IPS DF 19.7 (cell line): ENCODE measurements at regions not wholly inside any gene's neighbourhood (a gene's known extent, or its start where the extent isn't known, plus 50 kb on each side); places are given as distances from the start of the nearest gene placed in this dataset.

Experiments used
- DNase-seq: peaks from one replicate; pipeline ENCODE4 v3.0.0-alpha.2; 2013; ENCODE audit warnings: low read depth, low spot score

- no peak for DNase-seq
These were observed 61.8 kb upstream of the PLEKHG1 start for GRCh38 chr6:150537893-150538292.

GRCh38 chr6:150539111-150539510 is 60.6 kb upstream of the PLEKHG1 start:
- no peak for DNase-seq

GRCh38 chr6:150539568-150539967 is 60.1 kb upstream of the PLEKHG1 start:
- DNase-seq = no peak

GRCh38 chr6:150541576-150541975 is 58.1 kb upstream of the PLEKHG1 start:
- DNase-seq = no peak

- no peak for DNase-seq
These were observed 56.5 kb upstream of the PLEKHG1 start for GRCh38 chr6:150543178-150543577.

GRCh38 chr6:150544793-150545192 is 54.9 kb upstream of the PLEKHG1 start:
- no peak for DNase-seq

- no peak for DNase-seq
These were observed 53.2 kb upstream of the PLEKHG1 start for GRCh38 chr6:150546457-150546856.

- peak; percentile 15 for DNase-seq
These were observed 52.0 kb upstream of the PLEKHG1 start for GRCh38 chr6:150547502-150548222.

GRCh38 chr6:150548330-150548729 is 51.4 kb upstream of the PLEKHG1 start:
- DNase-seq = no peak

GRCh38 chr6:150549007-150549406 is 50.7 kb upstream of the PLEKHG1 start:
- DNase-seq = no peak

- DNase-seq = no peak
These were observed 50.0 kb upstream of the PLEKHG1 start for GRCh38 chr6:150549674-150550101.
